ENCODE measurements at regions not wholly inside any gene's neighbourhood (a gene's known extent, or its start where the extent isn't known, plus 50 kb on each side); places are given as distances from the start of the nearest gene placed in this dataset.
A peak's percentile ranks its signal among the peaks of the same experiment; 100 is the strongest.

DNA sequence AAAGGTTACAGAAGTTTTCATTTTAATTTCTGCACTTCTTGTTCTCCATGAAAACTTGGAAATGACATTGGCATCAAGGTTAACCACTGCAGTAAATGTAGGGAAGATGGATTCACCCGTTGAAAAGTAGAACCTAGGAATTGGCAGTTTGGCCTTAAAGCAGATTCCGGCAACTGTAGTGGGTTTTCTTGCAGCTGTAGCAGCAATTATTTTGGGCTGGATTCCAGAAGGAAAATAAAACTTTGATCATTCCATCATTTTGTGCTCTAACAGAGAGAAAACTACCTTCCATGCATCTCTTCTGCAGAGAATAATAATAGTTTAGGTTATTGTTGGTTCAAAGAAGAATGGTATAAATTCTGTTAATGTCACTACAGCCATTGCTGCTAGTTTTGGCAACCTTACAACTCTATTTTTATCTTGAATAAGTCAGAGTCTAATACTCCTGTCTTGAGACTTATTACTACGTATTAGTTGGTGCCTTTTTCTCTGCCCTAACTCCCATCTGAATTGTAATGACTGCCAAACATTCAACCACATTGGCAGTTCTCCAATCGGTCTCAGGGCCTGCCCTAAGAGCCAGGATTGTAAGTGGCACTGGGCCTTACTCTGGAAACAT, 178.1 kb upstream of the PIEZO2 start:
- ATAC-seq (ENCODE audit: insufficient read depth, low FRiP score) = no peak
- Histone ChIP-seq H3K4me3 (no peak overlapping the region), H3K9ac (ENCODE audit: insufficient read depth in 1 of 2, low read length in 2 of 2) (no peak overlapping the region), H3K27ac (ENCODE audit: low read depth in 1 of 2, low read length in 1 of 2) (no peak overlapping the region), H3K4me1 (ENCODE audit: control insufficient read depth in 5 of 5, insufficient read depth in 5 of 5, low read length in 5 of 5) (peaks cover 0 to 3% (median 0%) of the 10 kb centered on the region in 5 donors), H3K36me3 (ENCODE audit: control insufficient read depth in 4 of 4, insufficient read depth in 4 of 4, low read length in 4 of 4) (no peaks in the 10 kb centered on the region), H3K9me3 (ENCODE audit: control insufficient read depth in 4 of 4, insufficient read depth in 3 of 4, low read length in 3 of 4) (peaks cover 0 to 2% (median 0%) of the 10 kb centered on the region in 4 donors), H3K27me3 (ENCODE audit: control insufficient read depth in 3 of 3, insufficient read depth in 3 of 3, low read length in 2 of 3) (no peaks in the 10 kb centered on the region)
- TF ChIP-seq, protein P1, sequence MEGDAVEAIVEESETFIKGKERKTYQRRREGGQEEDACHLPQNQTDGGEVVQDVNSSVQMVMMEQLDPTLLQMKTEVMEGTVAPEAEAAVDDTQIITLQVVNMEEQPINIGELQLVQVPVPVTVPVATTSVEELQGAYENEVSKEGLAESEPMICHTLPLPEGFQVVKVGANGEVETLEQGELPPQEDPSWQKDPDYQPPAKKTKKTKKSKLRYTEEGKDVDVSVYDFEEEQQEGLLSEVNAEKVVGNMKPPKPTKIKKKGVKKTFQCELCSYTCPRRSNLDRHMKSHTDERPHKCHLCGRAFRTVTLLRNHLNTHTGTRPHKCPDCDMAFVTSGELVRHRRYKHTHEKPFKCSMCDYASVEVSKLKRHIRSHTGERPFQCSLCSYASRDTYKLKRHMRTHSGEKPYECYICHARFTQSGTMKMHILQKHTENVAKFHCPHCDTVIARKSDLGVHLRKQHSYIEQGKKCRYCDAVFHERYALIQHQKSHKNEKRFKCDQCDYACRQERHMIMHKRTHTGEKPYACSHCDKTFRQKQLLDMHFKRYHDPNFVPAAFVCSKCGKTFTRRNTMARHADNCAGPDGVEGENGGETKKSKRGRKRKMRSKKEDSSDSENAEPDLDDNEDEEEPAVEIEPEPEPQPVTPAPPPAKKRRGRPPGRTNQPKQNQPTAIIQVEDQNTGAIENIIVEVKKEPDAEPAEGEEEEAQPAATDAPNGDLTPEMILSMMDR (IDR thresholded peaks at IDR 0.05; ENCODE audit: control extremely low read depth, extremely low read depth) = no peak
- peak in 2 of 3 donors; percentile 28 to 60 for DNase-seq
- WGBS, 2 donors = 60 to 85% methylated on average over 4 of the region's 4 CpGs

DNA sequence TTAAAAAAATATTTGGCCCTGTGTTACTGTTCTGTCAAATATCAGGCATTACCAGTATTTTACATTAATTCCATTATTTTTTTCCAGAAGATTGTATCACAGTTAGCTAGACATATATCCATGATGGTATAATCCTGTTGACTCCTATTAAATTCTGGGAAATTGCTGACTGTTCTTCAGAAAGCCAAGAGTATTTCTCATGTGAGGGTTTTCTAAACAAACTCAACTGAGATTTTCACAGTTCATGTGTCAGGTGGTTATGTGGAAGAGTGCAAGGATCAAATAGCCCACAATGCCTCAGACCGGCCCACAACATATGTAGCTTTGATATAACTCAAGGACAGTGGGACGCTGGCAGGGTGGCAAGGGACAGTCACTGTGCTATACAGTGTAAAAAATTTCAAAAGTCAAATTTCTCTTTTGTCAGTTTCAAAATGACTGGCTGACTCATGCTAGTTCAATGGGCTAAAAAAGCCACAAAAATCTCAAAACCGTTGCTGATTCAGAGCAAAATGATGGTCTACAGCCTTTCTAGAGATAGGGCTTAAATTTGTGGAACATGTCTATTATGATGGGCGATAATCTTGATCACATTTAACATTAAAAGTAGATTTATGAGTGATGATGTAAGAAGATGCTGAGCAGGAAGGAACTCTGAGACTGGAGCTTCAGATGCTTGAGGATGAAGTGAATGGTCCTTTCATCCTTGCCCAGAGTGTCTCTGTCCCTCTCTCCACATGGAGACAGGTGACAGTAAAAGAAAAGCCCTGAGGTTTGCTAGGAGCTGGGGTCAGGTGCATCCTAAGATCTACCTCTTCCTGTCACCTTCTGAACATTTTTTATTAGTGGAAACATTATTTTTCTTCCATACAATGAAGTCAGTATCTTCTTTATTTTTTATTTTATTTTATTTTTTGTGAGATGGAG, 175.8 kb upstream of the PIEZO2 start:
- TF ChIP-seq, protein P1 (IDR thresholded peaks at IDR 0.05; ENCODE audit: control extremely low read depth, extremely low read depth) = no peak
- ATAC-seq (ENCODE audit: insufficient read depth, low FRiP score) (peak; percentile 12), DNase-seq (no peak)
- Histone ChIP-seq H3K9ac (ENCODE audit: insufficient read depth in 1 of 2, low read length in 2 of 2) (no peak overlapping the region), H3K36me3 (ENCODE audit: control insufficient read depth in 4 of 4, insufficient read depth in 4 of 4, low read length in 4 of 4) (no peaks in the 10 kb centered on the region), H3K9me3 (ENCODE audit: control insufficient read depth in 4 of 4, insufficient read depth in 3 of 4, low read length in 3 of 4) (peaks cover 0 to 2% (median 0%) of the 10 kb centered on the region in 4 donors), H3K4me3 (no peak overlapping the region), H3K4me1 (ENCODE audit: control insufficient read depth in 5 of 5, insufficient read depth in 5 of 5, low read length in 5 of 5) (peaks cover 0 to 3% (median 0%) of the 10 kb centered on the region in 5 donors), H3K27me3 (ENCODE audit: control insufficient read depth in 3 of 3, insufficient read depth in 3 of 3, low read length in 2 of 3) (no peaks in the 10 kb centered on the region), H3K27ac (ENCODE audit: low read depth in 1 of 2, low read length in 1 of 2) (no peak overlapping the region)
- 61 to 62% methylated on average over 4 of the region's 4 CpGs for WGBS, 2 donors

DNA sequence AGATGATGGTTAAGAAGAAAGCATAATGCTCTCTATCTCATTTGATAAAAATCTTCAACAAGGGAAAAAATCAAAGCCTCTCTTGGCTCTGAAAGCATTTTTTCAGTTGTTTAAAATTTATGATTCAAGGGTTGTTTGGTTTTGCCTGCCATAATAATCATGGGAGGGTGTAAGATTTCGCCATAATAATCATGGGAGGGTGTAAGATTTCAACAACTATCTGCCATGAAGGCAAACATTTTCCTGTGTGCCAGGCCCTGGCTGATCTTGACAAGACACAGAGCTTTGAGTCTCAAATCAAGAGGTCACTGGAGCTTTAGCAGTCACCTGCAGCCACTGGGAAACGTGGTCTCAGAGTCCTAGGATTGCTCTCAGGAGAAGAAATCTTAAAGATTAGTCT, 175.1 kb upstream of the PIEZO2 start:
- Histone ChIP-seq H3K27me3 (ENCODE audit: control insufficient read depth in 3 of 3, insufficient read depth in 3 of 3, low read length in 2 of 3) (no peaks in the 10 kb centered on the region), H3K36me3 (ENCODE audit: control insufficient read depth in 4 of 4, insufficient read depth in 4 of 4, low read length in 4 of 4) (no peaks in the 10 kb centered on the region), H3K4me3 (no peak overlapping the region), H3K27ac (ENCODE audit: low read depth in 1 of 2, low read length in 1 of 2) (no peak overlapping the region), H3K9me3 (ENCODE audit: control insufficient read depth in 4 of 4, insufficient read depth in 3 of 4, low read length in 3 of 4) (peaks cover 0 to 2% (median 0%) of the 10 kb centered on the region in 4 donors), H3K9ac (ENCODE audit: insufficient read depth in 1 of 2, low read length in 2 of 2) (no peak overlapping the region), H3K4me1 (ENCODE audit: control insufficient read depth in 5 of 5, insufficient read depth in 5 of 5, low read length in 5 of 5) (peaks cover 0 to 3% (median 0%) of the 10 kb centered on the region in 5 donors)
- TF ChIP-seq, protein P1 (IDR thresholded peaks at IDR 0.05; ENCODE audit: control extremely low read depth, extremely low read depth) = no peak
- 48 to 79% methylated on average over 2 of the region's 2 CpGs for WGBS, 2 donors
- ATAC-seq (ENCODE audit: insufficient read depth, low FRiP score) = no peak
- DNase-seq = no peak
